HG03045 (cell line): ENCODE measurements at regions not wholly inside any gene's neighbourhood (a gene's known extent, or its start where the extent isn't known, plus 50 kb on each side); places are given as distances from the start of the nearest gene placed in this dataset.

ENCODE experiments used
- ATAC-seq: cut with Tn5 transposase; IDR thresholded peaks from one replicate; pipeline ENCODE4 v1.9.1; 2021; ENCODE audit warnings: mild to moderate bottlenecking, moderate library complexity; ENCODE audit not compliant: unreplicated experiment

DNA sequence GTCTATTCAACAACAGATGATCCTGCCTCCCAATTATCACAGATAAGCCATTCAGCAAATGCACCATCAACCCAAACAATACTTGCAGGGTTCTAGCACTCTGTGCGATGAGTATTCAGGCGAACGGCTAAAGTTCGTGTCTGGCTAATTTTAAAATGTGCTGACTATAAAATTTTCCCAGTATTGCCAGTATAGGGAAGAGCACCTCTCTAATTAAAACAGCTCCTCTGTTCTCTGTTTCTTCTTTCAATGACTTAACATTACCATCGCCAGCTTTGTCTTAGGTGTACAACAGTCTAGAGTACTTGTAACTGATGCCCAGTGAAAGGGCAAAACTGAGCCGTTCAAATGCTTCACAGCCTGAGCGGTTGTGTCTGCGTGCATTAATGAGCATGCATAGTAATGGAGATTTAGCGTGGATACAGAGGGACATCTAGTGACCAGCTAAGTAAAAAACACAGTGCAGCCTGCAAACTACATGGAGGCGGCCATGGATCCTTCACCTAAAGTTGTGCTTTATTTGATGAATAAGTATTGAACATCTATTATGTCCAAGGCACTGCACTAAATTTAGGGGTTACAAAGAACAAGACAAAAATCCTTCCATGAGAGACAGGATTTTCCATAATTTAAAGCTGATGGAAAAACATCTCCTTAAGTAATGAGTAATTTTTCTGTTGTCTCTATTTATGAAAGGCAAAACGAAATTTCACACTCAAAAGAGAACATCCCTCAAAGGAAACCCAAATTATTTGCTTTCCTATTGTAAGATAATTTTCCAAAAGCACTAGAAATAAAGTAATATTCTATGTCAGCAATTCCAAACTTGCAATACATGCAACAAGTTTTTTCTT is 120.0 kb downstream of the SETD4 start:
- no peak for ATAC-seq

DNA sequence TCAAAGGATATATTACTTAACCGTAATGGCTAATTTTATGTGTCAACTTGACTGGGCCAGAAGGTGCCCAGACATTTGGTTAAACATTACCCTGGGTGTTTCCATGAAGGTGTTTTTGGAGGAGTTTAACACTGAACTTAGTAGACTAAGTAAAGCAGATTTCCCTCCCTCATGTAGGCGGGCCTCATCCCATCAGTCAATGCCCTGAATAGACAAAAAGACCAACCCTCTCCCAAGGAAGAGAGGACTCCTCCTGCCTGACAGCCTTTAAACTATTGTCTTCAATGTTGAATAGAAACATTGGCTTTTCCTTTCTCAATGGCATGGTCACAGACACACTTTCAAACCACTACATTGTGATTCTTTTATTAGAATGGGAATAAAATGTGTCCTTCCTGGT is 121.9 kb downstream of the SETD4 start:
- ATAC-seq, result no peak

DNA sequence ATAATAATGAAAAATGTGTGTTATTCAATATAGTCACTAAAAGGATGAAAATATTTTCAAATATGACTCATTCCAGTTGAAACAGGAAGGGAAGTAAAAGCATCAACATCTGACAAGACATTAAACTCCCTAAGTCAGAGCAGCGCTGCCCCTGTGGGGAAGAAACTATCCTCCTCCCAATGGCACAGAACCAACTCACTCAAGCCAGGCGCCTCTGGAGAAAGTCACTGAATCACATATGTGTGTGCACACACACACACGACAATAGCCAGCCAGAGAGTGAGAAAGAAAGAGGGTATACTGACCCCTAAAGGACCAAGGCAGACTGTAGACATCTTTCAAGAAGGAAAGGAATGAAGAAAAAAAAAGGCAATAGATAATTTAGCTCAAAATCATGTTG is 126.9 kb downstream of the SETD4 start:
- ATAC-seq, result no peak

DNA sequence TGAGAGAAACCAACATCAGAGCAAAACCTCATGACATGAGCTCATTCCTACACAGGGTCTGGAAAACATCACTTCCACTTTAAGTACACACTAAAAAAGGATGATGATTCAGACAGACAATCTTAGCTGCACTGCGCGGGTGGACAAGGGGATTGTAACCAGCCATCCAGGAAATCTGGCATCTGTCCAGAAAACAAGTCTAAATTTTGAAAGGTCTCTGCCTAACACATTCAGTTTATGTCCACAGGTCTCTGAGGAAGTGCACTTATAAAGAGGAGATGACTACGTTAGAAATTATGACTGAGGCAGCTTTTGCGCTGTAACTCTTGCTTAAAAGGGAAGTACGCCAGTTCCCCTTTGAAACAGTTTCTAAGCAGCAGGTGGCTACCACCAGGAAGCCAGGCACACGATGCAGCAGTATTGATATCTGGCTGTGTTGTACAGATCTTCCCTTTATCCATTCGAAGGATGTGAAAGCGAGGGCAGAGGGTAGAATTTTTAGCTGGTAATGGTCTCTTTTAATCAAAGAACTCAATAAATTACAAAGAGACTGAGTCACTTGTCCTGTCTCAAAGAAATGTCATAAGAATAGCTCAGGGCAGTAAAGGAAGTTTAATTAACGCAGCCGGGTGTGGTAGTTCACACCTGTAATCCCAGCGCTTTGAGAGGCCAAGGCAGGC is 128.0 kb downstream of the SETD4 start:
- ATAC-seq, result peak; percentile 71

DNA sequence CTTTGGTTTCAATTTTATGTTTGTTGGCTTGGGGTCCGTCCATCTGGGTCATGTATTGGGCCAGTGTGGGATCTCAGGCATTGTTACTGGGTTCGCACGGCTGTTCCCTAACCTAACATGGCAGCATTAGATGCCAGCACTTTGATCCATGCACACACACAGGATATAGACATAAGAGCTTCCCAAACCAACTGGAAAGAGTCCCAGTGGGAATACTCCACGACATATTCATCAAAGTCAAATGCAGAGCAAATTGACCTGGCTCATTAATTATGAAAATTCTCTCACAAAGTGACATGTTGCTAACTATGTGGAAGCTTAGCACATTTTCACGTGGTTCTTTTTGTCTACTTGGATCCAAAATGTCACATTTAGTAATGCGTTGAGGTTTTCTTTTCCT is 130.4 kb downstream of the SETD4 start:
- ATAC-seq, result no peak

DNA sequence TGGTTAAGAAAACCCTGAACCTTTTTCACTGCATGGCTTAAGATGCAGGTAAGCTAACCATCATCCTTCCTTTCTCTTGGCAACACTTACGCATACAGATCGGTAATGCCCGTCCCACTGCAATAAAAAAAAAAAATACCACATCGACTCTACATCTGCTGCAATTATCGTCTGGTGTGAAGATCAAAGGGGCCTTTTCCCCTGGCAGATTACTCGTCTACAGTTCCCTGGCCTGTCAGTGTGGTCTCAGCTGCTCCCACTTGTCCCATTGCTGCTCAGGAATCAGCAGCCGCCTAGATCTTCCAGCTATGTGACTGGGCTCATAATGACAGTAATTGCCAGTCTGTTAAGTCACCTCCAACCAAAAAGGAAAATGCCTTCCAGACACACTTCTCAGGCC is 133.1 kb downstream of the SETD4 start:
- no peak for ATAC-seq

DNA sequence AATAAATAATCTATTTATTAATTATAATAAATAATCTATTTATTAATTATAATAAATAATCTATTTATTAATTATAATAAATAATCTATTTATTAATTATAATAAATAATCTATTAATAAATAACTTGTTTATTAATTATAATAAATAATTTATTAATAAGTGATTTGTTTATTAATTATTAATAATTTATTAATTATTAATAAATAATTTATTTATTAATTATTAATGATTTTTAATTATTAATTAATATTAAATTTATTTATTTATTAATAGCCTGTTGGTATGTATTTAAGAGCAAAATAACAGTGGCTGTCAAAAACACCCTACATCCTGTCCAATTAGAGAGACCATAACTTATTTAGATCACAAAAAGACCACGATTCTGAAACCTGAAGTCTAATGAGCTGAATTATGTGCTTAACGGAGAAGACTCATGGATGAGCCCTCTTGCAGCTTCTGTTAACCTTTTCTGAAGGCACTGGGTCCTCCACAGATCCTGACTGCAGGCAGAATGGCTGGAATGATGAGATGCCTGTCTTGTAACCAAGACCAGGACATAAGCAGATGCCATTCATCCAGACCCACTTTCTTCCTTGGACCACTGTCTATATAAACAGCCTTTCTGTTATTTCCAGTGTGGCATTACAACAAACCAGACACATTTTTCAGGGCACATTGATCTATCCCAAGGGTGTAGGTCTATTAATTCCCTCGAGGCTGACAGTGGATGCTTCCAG is 134.2 kb downstream of the SETD4 start:
- ATAC-seq, result no peak

DNA sequence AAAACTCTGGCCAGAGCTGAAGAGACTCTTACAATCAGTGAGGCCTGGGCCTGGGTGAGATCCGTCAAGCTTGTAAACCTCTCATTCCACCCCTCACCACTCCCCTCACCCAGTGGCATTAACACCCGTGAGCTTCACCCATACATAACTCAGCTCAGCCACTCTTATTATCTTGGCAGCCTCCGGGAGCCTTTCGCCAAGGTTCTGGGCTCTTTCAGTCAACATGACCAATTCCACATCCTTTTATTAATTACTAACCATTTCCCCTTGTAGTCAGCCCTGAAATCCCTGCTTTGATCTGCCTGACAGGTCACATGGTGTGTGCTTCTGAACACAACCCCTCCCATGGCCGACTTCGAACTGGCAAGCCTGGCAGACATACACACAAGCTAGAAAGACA is 134.8 kb downstream of the SETD4 start:
- ATAC-seq, result no peak

DNA sequence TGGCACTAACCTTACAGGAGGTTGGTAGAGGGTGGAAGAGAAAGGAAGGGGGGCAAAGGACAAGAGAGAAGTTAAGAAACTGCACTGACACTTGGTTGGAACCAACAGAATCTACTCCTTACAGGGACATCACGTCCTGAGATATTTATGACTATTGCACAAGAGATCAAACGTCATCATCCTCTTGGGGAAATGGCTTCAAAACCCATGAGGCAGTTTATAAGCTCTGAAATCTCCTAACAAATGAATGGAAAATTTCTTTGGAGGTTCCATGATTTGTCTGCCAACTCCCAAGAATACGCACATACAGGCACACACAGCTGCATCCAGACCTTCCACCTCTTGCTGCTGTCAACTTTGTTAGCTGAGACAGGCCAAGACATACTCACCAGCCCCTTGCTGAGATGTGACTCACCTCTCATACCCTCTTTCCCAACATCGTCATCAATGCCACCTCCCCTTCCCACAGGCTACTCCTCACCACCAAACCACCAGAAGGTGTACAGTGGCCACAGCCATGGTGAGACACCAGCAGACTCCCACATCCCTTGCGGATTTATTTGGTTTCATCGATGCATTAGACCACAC is 135.5 kb downstream of the SETD4 start:
- ATAC-seq, result no peak

DNA sequence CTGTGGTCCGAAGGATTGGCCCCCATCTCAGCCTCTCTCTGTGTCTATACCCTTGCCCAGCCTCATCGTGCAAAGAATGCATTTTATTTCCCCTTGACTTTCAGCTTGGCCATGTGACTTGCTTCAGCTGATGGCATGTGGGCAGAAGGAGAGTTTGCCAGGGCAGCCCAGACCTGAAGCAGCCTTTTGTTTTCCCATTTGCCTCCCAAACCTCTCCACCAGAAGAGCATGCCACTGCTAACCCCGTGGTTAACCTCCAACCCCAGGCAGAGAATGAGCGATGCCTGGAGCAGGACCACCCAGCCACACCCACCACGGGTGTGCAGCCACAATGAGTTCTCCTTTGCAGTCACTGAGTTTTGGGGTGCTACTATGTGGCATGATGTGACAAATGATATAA is 136.4 kb downstream of the SETD4 start:
- ATAC-seq, result no peak

DNA sequence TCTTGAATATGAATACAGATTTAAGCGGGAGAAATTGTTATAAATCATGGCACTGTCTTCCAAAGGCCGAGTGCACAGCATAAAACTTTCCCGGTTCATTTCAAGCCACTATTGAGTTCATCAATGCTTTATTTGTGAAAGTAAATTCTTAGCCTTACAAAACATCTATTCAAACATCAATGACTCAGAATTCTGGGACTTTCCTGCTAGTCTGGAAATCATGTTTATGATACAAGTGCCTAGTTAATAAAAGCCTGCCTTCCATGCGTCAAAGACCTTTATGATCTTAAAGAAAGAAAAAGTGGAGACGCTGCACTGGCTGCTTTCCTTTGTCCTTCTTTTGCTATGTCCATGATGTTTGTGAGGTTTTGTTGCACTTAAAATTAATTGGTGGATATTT is 137.7 kb downstream of the SETD4 start:
- no peak for ATAC-seq

DNA sequence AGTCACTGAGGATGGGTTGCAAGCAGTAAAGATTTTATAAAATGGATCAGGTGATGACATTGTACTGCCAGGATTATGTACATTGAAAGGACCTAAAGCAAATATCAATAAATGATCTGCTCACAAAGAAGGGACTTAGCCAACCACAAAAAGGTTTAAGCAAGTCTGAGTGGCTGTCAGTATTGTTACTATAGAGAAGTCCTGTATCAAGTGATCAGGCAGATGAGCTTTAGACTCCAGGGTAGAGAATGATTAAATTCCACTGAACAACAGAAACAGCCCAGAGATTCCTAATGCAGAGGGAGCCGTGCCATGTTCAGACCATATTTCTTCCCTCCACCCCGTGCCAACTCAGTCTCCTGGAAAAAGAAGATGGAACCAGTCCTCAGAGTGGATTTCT is 138.9 kb downstream of the SETD4 start:
- ATAC-seq, result no peak

DNA sequence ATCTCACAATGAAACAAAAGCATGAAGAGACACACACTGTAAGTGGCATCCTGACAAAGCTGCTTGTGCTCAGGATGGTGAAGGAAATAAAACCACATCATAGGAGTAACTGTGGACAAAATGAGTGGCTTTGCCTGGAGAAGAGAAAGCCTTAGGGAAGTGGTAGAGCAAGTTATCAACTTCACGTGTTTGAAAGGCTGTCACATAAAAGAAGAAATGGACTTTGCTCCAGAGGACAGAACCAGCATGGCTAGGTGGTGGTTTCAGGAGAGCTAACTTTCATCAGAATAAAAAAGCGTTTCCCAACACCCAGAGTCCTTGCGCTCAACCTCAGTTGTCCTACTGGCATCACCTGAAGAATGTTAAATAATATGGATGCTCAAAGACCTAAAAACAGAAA is 139.9 kb downstream of the SETD4 start:
- ATAC-seq, result no peak

DNA sequence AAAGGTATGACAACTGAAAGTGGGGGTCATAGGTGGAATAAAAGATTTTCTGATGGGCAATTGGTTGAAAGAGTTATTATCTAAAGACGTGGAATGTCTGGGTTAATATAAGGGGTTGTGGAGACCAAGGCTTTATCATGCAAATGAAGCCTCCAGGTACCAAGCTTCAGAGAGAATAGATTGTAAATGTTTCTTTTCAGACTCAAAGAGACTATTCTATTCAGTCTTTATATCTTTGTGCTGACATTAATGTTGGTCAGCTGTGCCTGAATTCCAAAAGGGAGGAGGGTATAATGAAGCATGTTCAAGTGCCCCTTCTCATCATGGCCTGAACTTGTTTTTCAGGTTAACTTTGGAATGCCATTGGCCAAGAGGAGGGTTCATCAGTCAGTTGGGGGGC is 145.3 kb downstream of the SETD4 start:
- ATAC-seq, result no peak

DNA sequence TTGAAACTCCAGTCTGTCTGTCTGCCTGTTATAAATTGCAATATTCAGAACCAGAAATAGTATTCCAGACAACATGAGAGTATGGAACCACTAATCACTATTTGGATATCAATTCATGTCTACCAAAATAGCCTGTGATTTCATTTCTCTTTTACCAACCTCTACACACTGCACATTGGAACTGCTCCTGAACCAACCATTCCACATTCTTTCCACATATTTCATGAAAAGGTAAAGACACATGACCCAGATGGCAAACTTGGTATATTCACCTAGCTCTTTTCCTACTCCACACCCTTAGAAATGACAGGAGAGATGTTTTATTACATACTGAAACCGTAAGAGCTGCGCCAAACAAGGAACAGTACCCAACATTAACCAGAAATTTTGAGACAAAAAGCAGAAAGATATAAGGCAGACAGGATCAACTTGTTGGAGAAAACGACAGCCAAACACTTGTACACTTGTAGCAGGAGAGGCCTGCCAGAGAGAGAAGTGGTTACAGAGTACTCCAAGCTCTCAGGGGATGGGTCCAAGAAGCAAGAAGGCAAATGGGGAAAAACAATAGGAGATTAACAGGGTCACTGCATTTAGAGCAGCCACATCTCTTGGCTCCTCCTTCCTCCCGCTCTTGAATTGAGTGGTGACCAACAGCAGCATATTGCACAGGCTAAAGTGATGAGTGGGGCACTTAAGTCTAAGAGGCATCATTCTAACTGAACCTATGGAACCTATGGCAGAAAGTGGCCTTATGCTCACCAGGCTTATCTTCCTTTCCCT is 148.7 kb downstream of the SETD4 start:
- no peak for ATAC-seq

DNA sequence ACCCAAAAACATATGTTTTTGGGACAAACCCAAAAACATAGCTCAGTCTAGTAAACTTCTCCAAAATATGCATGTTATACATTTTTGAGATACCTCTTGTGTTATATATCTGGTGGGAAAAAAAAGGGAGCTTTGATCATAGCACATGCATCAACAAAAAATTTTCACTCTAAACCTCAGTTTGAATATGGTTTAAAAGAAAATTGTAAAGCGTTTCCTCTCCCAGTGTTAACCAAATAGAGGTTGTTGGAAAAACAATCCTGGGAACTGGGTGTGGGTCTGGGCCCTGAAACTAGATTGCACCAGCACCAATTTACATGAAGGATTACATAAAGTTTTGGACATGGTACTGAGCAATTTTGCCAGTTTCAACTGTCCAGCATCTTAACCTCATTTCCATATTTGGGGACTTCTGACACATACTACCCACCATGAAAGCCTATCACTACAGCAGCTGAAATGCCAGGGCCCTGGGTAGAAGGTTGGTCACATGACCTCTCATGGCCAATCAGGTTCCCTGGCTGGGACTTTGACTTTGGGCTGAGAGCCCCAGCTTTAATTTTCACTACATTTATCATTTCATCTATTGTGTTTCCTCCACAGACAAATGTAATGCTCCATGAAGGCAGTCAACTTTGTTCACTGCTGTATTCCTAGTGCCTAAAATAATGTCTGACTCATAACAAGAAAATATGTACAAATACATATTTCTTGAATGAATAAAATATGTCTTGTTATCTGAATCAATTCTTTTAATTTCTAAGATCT is 150.7 kb downstream of the SETD4 start:
- ATAC-seq, result no peak

DNA sequence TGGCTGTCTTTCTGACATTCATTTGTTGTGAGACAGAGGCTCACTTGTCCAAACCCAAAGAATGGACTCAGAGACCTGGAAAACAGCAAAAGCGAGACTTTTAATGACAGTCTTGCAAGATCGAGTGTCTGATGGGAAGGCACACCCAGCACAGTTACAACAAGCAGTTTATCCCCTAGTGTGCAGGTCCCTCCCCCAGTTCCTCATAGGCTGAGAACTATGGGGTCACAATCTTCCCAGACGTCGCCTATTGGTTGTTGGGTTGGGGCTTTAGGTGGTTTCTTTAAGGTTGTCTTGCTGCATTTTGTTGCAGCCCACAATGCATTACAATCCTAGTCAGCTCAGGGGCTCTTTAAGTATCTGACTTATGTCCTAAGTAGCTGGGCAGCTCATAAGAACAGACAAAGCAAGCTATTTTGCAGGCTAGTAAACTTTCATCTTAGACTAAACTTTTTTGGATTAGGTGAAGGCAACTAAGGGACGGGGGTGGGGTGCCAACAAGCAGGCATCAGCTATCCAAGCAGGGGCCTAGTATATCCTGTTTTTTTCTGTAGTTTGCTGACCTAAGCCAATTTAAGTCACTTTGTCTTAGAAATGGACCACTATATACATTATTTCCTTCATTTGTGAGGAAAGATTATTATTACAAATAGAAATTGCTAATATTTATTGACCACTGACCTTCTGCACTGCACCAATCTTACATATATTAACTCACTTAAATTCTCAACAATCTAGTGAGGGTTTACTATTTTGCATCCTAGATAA is 151.8 kb downstream of the SETD4 start:
- no peak for ATAC-seq

DNA sequence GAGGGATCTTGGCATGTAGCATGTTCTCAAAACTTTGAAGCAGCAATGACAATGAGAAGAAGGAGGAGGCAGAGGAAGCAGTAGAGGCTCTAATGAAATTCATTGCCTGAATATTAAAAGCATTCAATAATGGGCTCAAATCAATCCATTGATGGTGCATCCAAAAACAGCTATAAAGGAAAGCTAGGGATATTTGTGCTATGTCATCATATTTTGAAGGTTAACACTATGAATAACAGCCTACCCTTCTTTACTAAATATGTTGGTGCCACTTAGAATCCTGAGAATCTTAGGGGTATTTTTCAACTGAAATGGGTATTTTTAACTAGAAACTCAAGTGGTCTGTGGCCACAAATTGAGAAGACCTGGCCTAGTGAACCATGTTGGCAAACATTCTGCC is 153.7 kb downstream of the SETD4 start:
- ATAC-seq, result no peak

DNA sequence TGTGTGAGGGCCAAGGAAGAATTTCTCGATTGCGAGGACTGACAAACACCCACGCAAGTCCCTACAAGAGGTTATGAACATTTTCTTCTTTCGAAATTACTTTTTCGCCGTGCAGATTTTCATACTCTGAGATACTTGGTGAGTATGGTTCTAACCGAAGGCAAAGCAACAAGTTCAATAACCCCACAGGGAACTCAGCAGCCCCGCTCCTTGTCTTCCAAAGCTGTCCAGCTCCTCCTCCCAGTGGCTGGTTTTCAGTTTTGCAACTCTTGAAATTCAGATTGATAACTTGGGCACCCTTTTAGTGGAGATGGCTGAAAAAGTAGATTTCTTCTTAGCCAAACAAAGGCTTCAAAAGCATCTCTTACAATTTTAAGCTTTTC is 154.4 kb downstream of the SETD4 start:
- no peak for ATAC-seq
